K562 (cell line): ENCODE measurements at regions not wholly inside any gene's neighbourhood (a gene's known extent, or its start where the extent isn't known, plus 50 kb on each side); places are given as distances from the start of the nearest gene placed in this dataset.

Experiments
- LARP7 ChIP-seq: fragments of 450-650 bp; IDR thresholded peaks from 2 replicates; pipeline ENCODE4 v1.6.1; 2016
- MAX ChIP-seq: sonication (generic); formaldehyde crosslinking; IDR thresholded peaks from 2 replicates; pipeline ENCODE4 v1.9.0; 2022; ENCODE audit warnings: mild to moderate bottlenecking, missing genetic modification reagents
- MGA ChIP-seq: fragments of 450-650 bp; IDR thresholded peaks from 2 replicates; pipeline ENCODE4 v1.6.1; 2016; ENCODE audit warnings: mild to moderate bottlenecking, moderate library complexity
- SP1 ChIP-seq: sonication (generic); formaldehyde crosslinking; IDR thresholded peaks from 2 replicates; pipeline ENCODE4 v1.8.1; 2022; ENCODE audit warnings: mild to moderate bottlenecking, missing genetic modification reagents
- ZNF707 ChIP-seq: fragments of 250-450 bp; sonication (Bioruptor Pico); conservative IDR thresholded peaks from 2 replicates; pipeline ENCODE4 v1.8.0; 2022; ENCODE audit warnings: inconsistent platforms, mild to moderate bottlenecking, moderate library complexity

- TF ChIP-seq LARP7 (no peak), ZNF707 (CRISPR knock-in tag) (no peak), MGA (no peak), SP1 (CRISPR knock-in tag) (no peak), MAX (no peak)
Observed at GRCh38 chr7:17719998-17720397, 220.3 kb downstream of the SNX13 start.
